ENCODE measurements at regions not wholly inside any gene's neighbourhood (a gene's known extent, or its start where the extent isn't known, plus 50 kb on each side); places are given as distances from the start of the nearest gene placed in this dataset.
"Not testable (repeated sequence)": the region's sequence is repeated elsewhere in the genome, so short reads cannot be mapped to it uniquely, and the experiment has no call there.

DNA sequence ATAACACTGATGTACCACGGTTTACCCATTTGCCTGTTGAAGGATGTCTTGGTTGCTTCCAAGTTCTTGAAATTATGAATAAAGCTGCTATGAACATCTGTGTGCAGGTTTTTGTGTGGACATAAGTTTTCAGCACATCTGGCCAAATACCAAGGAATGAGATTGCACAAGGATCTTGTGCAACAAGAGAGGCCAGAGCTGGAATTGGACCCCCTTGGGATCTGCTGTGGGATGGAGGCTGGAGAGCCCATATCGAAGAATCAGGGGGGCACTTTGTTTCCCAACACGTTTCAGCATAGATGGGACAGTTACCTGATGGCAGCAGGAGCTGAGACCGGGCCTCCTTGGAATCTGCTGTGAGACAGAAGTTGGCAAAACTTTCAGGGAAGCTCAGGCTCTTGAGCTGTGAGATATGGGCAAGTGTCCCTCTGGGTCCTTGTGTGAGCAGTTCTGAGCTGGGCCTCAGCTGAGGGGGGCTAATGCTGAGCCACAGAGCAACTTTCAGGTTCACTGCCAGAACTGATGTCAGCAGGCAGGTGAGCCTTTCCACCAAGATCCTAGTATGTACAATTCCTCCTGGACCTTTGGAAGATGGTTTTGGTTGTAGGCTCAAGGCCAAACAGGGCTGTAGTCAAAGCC, 115.2 kb upstream of the RAB18 start:
- Histone ChIP-seq H3K27ac (no peak overlapping the region), H3K27me3 (no peaks in the 10 kb centered on the region), H3K4me1 (no peaks in the 10 kb centered on the region), H3K9me3 (no peaks in the 10 kb centered on the region), H3K36me3 (ENCODE audit: low read depth, missing control alignments) (no peaks in the 10 kb centered on the region), H3K4me3 (no peak overlapping the region)
- intact Hi-C loops (cut with DNase I; ENCODE audit: low total_unique reads): no loop called here
- no peak for DNase-seq
- TF ChIP-seq POLR2A (IDR thresholded peaks at IDR 0.05): no peak
- TF ChIP-seq, protein P1, sequence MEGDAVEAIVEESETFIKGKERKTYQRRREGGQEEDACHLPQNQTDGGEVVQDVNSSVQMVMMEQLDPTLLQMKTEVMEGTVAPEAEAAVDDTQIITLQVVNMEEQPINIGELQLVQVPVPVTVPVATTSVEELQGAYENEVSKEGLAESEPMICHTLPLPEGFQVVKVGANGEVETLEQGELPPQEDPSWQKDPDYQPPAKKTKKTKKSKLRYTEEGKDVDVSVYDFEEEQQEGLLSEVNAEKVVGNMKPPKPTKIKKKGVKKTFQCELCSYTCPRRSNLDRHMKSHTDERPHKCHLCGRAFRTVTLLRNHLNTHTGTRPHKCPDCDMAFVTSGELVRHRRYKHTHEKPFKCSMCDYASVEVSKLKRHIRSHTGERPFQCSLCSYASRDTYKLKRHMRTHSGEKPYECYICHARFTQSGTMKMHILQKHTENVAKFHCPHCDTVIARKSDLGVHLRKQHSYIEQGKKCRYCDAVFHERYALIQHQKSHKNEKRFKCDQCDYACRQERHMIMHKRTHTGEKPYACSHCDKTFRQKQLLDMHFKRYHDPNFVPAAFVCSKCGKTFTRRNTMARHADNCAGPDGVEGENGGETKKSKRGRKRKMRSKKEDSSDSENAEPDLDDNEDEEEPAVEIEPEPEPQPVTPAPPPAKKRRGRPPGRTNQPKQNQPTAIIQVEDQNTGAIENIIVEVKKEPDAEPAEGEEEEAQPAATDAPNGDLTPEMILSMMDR (IDR thresholded peaks at IDR 0.05): no peak
- WGBS, 2 donors: 84 to 94% methylated on average over 3 to 4 of the region's 4 CpGs

DNA sequence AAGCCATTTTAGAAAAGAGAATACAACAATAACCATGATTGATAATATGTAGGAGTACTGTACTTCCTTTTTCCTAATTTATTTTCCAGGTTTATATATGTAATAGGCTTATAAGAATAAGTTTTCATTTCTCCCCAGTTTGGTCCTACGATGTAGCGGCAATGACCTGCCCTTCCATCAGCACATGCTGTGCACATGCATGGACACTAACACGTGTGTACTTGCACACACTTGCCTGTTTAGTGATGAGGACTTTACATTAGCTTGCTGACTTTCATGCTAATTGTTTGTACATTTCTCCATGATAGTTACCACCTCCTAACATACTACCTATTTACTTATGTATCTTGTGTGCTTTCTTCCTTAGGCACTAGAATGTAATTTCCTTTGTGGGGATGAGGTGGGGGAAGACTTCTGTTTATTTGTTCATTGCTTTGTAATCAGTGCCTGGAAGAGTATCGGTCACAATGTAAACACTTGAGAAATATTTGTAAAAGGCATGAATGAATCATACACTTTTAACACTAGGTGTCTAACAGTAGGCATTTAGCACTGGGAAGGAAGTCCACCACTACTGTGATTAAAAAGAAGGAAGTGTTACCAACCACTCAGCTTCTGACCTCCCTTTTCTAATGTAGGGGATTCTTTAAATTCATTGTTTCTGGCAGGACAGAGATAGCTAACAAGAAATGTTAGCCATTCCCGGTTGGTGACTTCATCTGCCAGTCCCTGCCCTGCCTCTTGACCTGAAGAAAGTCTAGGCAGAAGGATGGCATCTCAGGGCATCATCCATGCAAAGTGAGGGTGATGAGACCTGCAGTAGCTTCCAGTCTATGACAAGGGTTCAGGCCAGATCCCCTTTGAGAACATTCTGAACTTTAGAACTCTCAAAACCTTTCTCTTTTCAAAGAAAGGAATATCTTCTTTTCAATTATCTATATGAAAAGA, 120.2 kb upstream of the RAB18 start:
- no peak for TF ChIP-seq POLR2A (IDR thresholded peaks at IDR 0.05)
- TF ChIP-seq, protein P1 (IDR thresholded peaks at IDR 0.05): no peak

DNA sequence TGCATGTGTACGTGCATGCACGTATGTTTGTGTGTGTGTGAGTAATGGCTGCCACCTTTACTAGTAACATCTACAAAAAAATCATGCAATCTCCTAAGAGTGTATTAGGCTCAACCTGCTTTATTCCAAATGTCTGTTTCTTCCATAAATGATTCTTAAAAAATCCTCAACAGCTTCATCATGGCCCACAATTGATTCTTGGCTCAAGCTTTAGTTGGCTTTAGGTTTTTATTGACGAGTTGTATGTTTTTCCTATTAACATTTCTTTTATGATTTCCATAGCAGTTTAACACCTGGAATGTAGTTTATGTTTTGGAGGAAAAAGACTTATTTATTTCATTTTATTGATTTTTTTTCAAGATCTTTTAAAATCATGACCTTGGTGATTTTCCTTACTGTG, 121.9 kb upstream of the RAB18 start:
- H3K27me3 ChIP-seq: no peaks in the 10 kb centered on the region
- H3K4me3 ChIP-seq: no peak overlapping the region
- WGBS, 2 donors: 85 to 88% methylated on average over 3 of the region's 3 CpGs

More for the DNA sequence above, 120.2 kb upstream of the RAB18 start:
- H3K27ac ChIP-seq: no peak overlapping the region
- H3K4me3 ChIP-seq: no peak overlapping the region
- intact Hi-C loops (cut with DNase I; ENCODE audit: low total_unique reads): no loop called here
- no peaks in the 10 kb centered on the region for H3K4me1 ChIP-seq
- no peak for DNase-seq
- WGBS, 2 donors: 79 to 81% methylated on average over 5 of the region's 5 CpGs
- H3K27me3 ChIP-seq: no peaks in the 10 kb centered on the region
- no peaks in the 10 kb centered on the region for H3K36me3 ChIP-seq (ENCODE audit: low read depth, missing control alignments)
- H3K9me3 ChIP-seq: no peaks in the 10 kb centered on the region

DNA sequence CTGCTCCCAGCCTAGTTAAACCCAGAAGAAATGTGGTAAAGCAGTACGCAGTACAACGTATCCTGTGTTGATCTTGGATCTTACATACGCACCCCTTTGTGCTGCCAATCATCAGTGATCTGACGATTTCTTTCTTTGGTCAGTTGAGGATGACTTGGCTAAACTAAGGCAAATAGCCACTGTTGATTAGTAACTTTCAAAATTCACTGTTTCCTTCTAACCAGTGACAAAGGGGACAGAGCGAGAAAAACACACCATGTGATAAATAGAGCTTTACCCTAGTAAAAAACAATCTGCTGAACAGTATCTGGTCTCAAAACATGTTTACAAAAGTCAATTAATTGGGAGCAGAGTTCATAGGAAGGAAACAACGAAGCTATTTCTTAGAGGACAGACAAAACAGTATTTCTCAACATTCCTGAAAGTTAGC, 123.2 kb upstream of the RAB18 start:
- intact Hi-C loops (cut with DNase I; ENCODE audit: low total_unique reads): no loop called here
- WGBS, 2 donors: 85 to 88% methylated on average over 6 of the region's 6 CpGs
- Histone ChIP-seq H3K36me3 (ENCODE audit: low read depth, missing control alignments) (no peaks in the 10 kb centered on the region), H3K27ac (no peak overlapping the region), H3K4me3 (no peak overlapping the region), H3K9me3 (no peaks in the 10 kb centered on the region), H3K4me1 (no peaks in the 10 kb centered on the region), H3K27me3 (no peaks in the 10 kb centered on the region)
- no peak for DNase-seq
- no peak for TF ChIP-seq POLR2A (IDR thresholded peaks at IDR 0.05)
- TF ChIP-seq, protein P1 (IDR thresholded peaks at IDR 0.05): no peak

More for the DNA sequence above, 121.9 kb upstream of the RAB18 start:
- no peaks in the 10 kb centered on the region for H3K4me1 ChIP-seq
- no peak for TF ChIP-seq POLR2A (IDR thresholded peaks at IDR 0.05)
- TF ChIP-seq, protein P1 (IDR thresholded peaks at IDR 0.05): no peak
- no peaks in the 10 kb centered on the region for H3K9me3 ChIP-seq
- no peaks in the 10 kb centered on the region for H3K36me3 ChIP-seq (ENCODE audit: low read depth, missing control alignments)
- intact Hi-C loops (cut with DNase I; ENCODE audit: low total_unique reads): no loop called here
- no peak for DNase-seq
- no peak overlapping the region for H3K27ac ChIP-seq

DNA sequence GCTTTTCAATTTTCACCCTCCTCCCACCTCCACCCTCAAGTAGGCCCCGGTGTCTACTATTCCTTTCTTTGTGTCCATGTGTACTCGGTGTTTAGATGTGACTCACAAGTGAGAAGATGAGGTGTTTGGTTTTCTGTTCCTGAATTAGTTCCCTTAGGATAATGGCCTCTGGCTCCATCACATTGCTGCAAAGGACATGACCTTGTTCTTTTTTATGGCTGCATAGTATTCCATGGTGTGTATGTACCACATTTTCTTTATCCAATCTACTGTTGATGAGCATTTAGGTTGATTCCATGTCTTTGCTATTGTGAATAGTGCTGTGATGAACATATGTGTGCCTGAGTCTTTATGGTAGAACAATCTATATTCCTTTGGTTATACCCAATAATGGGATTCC, 125.1 kb upstream of the RAB18 start:
- H3K4me3 ChIP-seq; H3K36me3 ChIP-seq (ENCODE audit: low read depth, missing control alignments); H3K4me1 ChIP-seq; H3K27me3 ChIP-seq; H3K9me3 ChIP-seq; DNase-seq; intact Hi-C loops (cut with DNase I; ENCODE audit: low total_unique reads); H3K27ac ChIP-seq: not testable (repeated sequence)
- 94 to 97% methylated on average over 2 of the region's 2 CpGs for WGBS, 2 donors
